ENCODE measurements at regions not wholly inside any gene's neighbourhood (a gene's known extent, or its start where the extent isn't known, plus 50 kb on each side); places are given as distances from the start of the nearest gene placed in this dataset.

DNA sequence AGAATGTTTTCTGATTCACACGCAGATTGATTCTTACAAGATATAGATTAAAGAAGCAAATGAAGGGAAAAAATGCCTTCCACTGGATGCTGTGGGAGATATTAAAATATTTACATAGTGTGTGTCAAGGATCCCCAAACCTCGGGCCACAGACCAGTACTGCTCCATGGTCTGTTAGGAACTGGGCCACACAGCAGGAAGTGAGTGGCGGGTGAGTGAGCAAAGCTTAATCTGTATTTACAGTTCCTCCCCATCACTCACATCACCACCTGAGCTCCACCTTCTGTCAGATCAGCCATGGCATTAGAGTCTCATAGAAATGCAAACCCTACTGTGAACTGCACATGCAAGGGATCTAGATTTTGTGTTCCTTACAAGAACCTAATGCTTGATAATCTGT is 552.6 kb upstream of the GOLIM4 start:
- no peak for DNase-seq (ENCODE audit: low spot score)

DNA sequence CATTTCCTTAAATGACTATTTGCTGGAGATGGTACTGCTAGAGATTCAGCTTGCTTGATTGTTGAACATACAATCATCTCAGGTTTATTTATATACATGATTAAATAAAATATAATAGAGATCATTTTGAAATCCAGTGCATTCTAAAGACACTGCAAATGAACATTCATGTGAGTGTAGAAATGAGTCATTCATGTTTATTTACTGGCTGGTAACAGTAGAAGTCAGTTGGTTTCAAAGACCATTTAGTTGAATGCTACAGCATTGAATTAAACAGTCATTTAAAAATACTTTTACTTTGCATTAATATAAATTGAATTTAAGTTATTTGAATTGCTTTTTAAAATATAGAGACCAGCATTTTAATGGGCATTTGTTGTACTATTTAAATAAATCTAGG is 551.9 kb upstream of the GOLIM4 start:
- no peak for DNase-seq (ENCODE audit: low spot score)

DNA sequence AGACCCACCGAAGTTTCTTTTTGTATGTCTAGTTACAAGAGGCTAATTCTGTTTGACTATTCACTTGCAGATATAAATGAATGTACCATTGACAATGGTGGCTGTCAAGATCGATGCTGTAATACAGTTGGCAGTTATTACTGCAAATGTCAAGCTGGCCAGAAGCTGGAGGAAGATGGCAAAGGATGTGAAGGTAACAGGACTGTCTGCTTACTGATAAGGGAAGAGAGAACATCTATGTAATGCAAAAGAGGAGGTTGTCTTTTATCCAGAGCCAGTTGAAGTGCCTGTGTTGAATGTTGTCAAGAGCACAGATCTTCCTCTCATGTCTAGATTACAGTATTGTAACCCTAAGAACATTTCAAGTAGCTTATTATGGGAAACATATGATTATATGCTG is 549.5 kb upstream of the GOLIM4 start:
- DNase-seq (ENCODE audit: low spot score), result no peak

DNA sequence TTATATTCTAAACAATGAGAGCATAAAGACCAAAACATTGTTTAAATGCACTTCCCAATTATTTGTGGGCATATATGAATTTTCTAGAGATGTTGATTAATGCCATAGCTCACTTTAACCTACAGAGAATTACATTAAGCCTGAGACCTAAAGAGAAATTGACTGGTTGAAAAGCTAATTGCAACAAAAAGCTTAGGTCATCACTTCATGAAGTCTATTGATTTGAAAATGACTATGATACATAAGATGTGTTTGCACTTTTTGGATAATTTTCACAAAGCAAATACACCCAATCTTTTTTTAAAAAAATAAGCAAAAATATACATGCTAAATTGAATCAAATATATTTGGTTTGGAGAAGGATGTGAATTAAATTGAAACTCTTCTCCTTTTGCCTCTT is 532.8 kb upstream of the GOLIM4 start:
- DNase-seq (ENCODE audit: low spot score), result no peak

DNA sequence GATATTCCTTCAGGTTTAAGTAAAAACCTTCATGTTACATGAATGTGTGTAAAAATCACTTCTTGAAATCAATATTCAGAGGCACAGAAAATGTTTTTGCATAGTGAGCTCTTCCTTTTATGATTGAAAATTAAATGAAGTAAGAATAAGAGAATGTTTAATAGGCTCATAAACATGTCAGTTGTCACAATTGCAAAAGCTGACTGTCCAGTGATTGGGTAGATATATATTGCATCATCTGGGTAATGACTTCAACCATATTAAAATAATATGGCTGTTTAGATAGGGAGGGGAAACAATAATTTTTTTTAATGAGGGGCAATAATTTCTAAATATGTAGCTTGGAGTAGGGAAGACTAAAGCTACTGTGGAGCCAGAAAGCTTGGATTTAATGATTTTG is 529.8 kb upstream of the GOLIM4 start:
- no peak for DNase-seq (ENCODE audit: low spot score)

DNA sequence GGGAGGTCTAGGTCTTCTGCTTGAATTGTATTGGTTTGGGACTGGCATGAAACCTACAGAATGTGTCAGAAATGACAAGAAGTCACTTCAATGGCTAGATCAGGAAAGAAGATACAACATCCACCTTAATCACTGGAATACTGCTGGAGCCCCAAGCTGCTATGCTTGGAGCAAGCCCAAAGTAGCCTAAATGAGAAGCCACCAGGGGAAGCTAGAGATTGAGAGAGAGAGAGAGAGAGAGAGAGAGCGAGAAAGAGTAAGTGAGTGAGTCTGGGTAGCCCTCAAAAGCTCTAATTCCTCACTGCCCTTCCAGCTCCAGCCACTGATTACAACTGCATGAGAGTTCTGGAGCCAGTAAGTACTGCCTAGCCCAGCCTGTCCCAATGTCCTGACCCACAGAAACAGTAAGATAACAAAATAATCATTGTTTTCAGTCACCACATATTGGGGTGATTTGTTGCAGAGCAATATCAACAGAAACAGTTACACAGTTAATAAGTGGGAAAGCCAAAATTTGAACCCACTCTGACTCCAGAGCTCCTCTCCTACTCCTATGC is 529.2 kb upstream of the GOLIM4 start:
- no peak for DNase-seq (ENCODE audit: low spot score)

DNA sequence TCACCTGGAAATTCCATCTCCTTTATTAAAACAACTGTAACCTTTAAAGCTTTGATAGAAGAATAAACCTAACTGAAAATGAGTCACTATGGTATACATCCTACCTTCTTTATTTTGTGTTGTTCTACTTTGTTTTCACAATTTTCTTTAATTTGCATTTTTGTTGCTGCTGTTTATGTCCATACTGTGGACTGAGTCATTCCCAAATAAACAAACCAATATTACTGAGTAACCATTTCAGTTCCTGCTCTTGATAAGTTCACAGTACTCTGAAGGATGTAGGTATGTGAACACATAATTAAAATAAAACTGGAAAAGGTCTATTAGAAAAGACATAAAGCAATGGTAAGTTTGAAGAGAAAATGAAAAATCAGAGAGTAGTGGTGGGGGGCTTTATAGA is 528.5 kb upstream of the GOLIM4 start:
- no peak for DNase-seq (ENCODE audit: low spot score)

DNA sequence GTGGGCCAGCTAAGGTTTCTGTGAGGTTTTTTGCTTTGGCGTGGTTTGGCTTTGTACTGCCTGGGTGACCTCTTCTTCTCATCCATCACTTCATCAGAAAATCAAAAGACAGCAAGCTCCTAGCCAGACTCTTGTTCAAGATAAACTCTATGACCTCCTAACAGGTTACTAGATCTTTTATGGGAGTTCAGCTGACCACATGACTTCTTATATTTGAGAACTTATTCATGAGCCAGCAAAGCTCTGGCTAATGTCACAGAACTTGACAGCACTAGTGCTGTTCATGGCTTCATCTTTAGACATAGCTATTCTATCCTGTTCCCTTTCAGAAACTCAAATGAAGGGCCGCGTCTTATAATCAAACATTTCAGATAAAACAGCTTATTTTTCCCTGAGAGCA is 527.1 kb upstream of the GOLIM4 start:
- DNase-seq (ENCODE audit: low spot score), result no peak

DNA sequence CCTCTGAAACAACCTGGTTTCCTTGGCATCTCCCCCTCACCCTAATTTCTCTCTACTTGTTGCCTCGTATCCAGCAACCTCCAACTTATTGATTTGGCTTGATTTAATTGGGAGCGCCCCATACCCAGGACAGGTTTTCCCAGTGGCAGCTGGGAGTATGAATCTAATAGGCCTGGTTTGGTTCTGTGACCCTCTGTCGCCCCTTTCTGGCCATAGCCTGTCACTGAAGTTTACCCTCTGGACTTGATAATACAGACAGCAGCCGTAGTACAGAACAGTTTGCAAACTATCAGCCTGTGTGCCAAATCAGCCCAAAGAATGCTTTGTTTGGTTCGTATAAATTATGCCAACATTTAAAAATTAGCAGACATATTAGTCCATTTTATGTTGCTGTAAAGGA is 525.1 kb upstream of the GOLIM4 start:
- no peak for DNase-seq (ENCODE audit: low spot score)

DNA sequence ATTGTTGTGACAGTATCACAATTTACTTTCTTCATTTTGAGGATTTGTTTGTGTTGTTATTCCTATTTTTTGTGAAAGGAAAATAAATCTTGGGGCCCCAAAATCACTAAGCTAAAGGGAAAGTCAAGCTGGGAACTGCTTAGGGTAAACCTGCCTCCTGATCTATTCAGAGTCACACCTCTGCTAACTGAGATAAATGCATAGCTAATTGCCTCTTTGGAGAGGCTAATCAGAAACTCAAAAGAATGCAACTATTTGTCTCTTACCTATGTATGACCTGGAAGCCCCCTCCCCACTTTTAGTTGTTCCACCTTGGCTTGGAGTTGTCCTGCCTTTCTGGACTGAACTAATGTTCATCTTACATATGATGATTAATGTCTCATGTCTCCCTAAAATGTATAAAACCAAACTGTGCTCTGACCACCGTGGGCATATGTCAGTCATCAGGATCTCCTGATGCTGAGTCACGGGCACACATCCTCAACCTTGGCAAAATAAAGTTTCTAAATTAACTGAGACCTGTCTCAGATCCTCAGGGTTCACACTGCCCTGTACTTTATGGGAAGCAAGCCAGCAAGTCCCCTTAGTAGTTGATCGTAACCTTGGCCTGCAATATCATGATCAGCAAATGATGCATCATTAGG is 523.2 kb upstream of the GOLIM4 start:
- no peak for DNase-seq (ENCODE audit: low spot score)

DNA sequence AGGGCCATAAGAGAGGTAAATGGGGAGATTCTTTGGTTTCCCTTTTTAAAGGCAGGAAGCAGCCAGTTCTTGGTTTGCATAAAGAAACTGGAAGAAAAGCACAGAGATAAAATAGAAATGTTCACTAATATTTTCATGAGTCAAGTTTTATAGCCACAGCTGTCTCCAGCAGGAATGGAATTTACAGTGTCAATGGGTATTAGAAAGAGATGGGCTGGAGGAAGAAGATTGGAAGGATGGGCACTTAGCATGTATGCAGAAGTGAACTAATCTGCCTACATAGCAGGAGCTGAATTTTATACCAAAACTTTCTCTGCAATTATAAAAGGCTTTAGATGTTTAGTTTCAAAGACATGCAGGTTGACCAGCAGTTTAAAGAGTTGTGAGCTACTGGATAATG is 521.9 kb upstream of the GOLIM4 start:
- no peak for DNase-seq (ENCODE audit: low spot score)

DNA sequence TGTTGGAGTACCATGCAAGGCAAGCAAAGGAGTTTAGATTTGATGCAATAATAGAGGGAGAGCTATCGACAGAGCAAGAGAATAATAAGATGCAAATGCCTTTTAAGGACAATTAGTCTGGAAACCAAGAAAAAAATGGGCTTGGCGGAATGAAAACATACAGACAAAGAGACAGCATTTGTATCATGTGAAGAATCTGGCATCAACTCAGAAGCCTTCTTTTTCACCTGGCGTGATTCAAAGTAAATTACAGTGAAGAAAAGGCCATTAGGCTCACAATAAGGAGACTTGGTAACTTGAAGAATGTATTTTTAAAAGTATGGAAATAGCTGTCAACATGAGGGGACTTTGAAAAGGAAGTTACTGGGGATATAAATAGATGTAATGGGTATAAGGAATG is 521.2 kb upstream of the GOLIM4 start:
- DNase-seq (ENCODE audit: low spot score), result no peak

DNA sequence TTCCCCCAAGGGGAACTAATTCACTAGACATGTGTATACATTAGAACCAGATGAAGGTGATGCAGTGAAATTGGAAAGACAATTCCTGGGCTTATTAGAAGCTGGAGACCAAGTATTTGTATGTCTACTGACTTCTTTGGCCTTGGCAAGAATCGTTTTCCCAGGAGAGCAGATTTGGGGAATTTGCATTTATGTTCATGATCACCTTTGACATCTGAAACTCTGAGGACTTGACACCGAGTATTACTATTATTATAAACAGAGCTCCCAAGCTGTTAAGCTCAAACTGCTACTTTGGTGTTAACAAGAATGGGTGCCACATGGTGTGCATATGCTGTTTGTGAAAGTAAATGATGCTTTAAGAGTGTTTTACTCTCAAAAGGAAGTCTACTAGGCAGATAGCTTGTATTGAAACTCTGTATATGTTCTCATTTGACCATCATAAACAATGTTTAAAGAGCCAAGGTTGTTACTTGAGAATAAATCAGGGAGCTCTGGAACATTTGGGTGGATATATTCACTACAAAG is 519.8 kb upstream of the GOLIM4 start:
- DNase-seq (ENCODE audit: low spot score), result no peak

DNA sequence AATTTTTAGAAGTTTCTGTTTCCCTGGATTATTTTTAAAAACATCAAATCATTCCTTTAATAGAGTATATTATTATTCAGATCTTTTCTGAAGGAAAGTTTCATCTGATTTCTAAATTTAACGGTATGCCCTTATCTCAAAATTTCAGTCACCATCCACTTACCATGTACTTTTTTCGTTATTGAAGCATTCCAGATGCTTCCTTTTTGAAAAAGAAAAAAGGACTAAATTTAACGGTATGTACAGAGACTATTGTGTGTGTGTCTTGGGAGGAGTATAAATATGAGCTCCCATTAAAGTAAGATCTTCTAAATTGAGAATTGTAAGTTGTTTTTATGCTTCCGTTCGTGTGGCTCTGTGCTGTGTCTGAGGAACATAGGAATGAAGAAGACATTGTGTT is 517.4 kb upstream of the GOLIM4 start:
- no peak for DNase-seq (ENCODE audit: low spot score)

DNA sequence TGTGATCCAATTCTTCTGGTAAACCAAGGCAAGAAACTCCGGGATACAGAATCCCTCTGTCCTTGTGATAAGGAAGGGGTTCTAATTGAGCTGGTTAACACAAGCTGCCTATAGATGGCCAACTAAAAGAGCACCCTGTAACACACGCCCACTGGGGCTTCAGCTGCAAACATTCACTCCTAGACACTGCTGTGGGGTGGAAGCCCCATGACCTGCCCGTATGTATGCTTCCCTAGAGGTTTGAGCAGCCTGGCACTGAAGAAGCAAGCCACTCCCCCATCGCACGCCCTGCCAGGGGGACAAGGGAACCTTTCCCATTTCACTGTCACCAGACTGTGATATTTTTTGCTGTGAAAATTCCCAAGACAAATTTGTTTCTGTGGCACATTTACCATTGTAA is 516.9 kb upstream of the GOLIM4 start:
- no peak for DNase-seq (ENCODE audit: low spot score)

DNA sequence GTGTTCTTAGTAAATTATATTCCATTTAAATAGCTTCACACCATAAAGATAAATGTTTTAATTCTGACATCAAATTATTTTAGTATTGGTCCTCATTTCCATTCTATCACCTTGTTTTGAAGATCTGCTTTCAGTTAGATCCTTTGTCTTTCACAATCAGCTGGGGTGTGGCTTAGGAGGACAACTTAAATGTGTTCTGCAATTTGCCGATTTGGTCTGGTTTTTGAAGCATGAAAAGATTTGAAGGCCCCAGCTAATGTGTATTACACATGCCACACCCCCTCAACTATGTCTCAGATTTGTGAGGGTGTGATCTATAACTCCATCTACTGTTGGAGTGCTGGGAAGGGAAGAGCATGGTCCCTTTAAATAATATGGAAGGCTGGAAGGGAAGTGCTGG is 516.1 kb upstream of the GOLIM4 start:
- DNase-seq (ENCODE audit: low spot score), result no peak

DNA sequence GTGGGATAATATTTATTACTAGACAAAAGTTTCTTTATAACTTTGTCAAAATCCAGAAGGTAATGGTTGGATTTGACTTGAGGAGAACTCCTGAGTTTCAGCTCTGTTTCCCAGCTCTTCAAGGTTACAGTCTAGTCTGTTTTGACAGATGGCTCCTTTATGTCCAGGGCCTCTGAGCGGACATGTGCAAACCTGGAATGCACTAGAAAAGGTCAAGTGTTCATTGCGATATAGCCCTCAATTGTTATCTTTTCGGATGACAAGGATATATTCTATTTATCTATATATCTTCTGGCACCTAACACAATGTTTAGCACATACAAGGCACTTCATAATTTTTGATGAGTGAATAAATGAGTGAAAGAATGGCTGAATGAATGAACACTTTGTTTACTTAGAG is 513.2 kb upstream of the GOLIM4 start:
- no peak for DNase-seq (ENCODE audit: low spot score)

DNA sequence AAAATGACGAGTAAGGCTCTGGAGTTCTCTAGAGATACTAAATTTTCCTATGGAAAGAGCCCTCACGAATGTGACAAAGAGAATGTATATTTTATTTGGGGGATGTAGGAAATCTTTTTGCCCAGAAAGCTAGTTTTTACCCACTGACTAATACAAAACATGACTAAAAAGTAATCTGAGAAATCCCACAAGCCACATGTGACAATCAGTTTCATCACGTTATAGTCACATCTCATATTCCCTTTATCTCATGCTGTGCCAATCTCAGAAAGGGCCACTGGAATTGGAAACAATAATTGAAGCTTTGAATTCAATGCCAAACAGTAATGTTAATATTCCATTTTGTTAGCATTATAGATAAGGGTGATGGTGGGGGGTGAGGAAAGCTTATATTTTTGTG is 509.0 kb upstream of the GOLIM4 start:
- no peak for DNase-seq (ENCODE audit: low spot score)

DNA sequence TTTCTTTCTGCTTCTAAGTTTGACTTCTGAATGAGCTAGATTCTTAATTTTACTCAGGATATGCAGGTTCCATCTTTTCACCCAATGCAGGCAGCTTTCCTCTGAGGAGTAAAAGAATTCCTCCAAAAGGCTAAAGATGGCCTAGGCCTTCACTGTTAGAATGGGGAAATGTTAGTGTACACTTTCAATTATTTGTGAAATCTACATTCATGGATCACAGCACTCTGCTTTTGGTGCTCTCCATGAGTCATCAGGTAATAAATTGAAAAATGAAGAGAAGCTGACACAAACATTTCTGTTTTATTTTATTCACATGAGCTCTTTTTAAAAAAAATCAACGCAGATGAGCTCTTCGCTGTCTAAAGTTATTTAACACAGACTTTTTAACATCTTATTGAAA is 502.5 kb upstream of the GOLIM4 start:
- DNase-seq (ENCODE audit: low spot score), result no peak

DNA sequence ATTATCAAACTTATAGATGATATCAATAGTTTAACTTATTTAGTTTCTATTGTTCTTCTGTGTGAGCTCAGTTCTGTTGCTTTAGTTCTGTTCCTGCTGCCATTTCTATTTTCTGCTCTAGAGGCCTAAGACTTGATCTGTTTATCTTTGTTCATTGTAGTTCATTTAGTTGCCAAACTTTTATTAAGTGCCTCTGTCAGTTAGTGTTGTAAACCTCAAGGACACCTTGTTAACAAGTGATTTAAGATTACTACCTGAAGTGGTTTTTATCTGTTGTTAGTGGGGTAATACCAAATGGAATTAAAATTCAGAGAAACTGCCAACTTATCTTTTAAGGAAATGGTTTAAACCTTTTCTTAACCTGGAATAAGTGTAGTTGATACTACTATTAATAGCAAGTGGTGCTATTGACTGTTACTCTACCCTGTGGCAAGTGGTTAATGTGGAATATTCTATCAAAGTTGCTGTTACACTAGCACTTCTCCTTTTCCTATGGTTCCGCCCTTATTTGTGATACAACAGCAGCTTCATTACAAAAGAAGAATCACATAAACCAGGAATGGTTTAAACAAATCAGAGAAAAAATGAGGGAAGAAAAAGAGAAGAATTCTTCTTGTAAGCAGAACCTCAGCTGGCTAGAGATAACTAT is 500.6 kb upstream of the GOLIM4 start:
- no peak for DNase-seq (ENCODE audit: low spot score)

DNA sequence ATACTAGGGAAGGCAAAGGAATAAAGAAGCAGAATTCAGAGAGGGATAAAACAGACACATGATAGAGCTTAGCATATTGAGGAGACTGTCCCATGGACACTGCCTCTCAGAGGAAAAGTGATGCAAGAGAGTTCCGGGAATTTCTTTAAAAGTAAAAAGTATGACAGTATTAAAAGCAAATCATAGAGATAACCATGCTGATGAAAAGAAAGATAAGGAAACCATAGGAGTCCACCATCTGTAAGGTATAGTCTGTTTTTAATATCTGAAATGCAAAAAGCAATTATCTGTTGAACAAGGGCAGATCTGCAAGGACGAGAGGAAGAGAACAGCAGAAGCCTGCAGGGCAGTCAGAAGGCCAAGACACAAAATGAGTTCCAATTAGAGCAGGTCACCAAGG is 495.9 kb upstream of the GOLIM4 start:
- no peak for DNase-seq (ENCODE audit: low spot score)

DNA sequence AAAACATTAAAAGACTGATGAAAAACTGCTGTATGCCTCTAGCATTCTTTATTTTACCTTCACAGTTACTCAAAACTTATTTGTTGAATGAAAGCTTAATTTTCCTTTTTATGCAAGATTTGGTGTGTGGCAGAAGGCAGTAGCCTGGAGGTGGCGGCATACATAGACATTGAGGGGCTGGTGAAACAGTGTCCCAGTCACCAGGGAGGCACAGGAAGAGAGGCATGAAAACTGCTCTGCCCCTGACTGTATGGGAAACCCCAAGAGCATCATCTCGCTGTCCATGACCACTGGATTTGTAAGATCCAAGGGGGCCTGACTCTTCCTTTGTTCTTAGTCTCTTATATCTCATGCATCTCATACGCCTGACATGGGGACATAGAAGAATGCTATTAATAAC is 493.7 kb upstream of the GOLIM4 start:
- no peak for DNase-seq (ENCODE audit: low spot score)

DNA sequence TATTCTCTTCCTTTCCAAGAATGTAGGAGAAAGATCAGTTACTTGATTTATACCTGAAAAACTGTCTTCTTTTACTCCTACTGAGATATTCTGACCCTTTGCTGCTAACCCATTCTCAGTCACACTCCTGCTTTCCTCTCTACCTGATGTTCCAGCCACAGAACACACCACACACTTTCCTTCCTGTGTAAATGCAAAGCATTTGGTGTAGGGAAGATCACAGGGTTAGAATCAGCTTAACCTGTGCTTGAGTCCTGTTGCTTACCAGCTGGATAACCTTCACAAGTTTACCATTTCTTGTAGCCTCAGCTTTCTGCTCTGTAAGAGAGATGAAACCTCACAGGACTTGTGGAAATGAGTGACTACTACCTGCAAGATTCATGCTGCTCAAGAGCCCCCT is 489.8 kb upstream of the GOLIM4 start:
- DNase-seq (ENCODE audit: low spot score), result no peak

DNA sequence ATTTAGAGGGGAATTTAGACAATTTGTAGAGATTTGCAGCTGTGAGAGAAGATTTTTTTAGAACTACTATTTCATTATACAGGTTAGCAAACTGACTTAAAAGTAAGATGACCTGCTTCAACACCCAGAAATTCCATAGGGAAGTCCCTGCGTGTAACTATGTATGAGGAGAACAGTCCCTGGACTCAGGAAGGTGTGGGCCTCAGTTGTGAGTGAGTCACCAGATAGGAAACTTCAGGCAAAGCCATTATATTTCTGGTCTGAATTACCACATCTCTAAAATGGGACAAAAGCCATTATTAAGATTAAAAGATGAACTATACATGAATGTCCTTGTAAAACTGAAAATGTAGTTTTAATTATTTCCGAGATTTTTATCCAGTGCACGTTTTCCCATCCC is 488.3 kb upstream of the GOLIM4 start:
- DNase-seq (ENCODE audit: low spot score), result no peak
